Kidney tubule cell (primary cell): ENCODE measurements at regions not wholly inside any gene's neighbourhood (a gene's known extent, or its start where the extent isn't known, plus 50 kb on each side); places are given as distances from the start of the nearest gene placed in this dataset.

Experiments
- DNase-seq: peaks from one replicate; pipeline ENCODE4 v3.0.0-alpha.2; 2018; ENCODE audit warnings: low spot score

DNA sequence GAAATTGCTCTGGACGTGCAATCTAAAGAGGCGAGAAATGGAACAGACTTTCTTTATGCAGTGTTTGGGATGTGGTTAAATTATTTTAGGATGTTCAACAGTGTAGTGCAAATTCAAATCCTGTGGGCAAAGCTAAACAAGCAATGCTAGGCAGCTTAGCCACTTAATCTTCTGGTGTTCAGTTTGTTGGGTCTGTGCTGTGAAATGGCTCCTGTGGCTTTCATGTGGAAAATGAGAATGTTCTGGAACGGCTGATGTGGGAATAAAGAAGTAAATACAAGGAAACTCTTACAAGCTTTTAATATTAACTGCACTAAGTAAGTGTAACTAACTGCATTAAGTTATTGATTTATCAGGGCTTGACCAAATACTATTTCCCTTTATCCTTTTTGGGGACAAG is 766.6 kb downstream of the ADGRL2 start:
- DNase-seq = peak; percentile 13

GRCh38 chr1:82565546-82565945 is 764.8 kb downstream of the ADGRL2 start:
- peak; percentile 93 for DNase-seq

- DNase-seq = peak; percentile 95
Observed at GRCh38 chr1:82565146-82565545, 764.4 kb downstream of the ADGRL2 start.

DNA sequence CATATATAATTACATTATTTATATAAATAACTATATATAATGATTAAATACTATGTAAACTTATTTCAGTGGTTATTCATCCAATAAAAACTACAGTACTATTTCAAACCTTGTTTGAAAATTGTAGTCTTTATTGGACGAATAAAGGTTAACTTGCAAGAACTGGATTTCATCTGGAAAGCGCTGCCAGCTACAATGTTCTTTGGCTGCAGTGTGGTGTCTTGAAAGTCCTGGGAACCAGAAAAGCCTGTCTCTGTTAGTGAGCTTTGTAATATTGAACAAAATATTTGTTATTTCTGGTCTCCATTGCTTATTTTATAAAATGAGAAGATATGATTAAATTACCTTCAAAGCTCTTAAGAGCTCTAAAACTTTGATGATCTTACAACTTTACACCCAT is 763.6 kb downstream of the ADGRL2 start:
- DNase-seq = no peak

GRCh38 chr1:82562448-82562847 is 761.7 kb downstream of the ADGRL2 start:
- DNase-seq = no peak

- peak; percentile 63 for DNase-seq
Observed at GRCh38 chr1:82560566-82560965, 759.8 kb downstream of the ADGRL2 start.

DNA sequence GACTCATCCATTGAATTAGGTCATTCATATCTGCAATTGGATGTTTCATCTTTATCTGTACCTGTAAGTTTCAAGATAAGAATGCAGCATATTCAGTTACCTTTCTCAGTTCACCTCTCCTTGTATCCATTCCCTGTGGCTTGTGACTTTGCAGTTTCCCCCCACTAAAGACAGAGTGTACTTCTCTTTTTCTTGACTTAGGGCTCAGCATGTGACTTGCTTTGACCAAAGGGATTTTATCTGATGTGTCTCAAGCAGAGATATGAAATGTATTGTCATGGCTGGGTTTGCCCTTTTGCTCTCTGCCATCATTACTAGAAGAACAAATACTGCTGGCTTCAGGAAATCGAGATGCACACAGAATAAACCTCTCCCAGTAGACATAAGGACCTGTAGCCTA is 754.8 kb downstream of the ADGRL2 start:
- no peak for DNase-seq

- no peak for DNase-seq
Observed at GRCh38 chr1:82549841-82550240, 749.1 kb downstream of the ADGRL2 start.

DNA sequence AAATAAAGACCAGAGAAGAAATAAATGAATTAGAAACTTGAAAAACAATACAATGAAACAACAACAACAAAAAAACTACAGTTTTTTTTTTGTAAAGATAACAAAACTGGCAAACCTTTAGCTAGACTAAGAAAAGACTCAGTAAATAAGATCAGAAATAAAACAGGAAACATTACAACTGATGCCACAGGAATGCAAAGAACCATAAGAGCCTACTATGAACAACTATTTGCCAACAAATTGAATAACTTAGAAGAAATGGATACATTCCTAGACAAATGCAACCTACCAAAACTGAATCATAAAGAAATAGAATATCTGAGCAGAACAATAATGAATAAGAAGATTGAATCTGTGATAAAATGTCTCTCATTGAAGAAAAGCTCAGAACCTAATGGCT is 742.0 kb downstream of the ADGRL2 start:
- no peak for DNase-seq

DNA sequence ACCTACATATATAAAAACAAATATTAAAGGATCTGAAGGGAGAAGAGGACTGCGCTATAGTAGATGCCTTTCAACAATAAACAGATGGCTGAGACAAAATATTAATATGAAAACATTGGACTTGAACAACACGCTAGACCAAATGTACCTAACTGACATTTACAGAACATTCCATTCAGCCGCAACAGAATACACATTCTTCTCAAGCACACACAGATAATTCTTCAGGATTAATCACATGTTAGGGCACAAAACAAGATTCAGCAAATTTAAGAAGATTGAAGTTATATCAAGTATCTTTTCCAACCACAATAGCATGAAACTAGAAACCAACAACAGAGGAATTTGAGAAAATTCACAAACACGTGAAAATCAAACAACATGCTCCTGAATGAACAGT is 741.4 kb downstream of the ADGRL2 start:
- no peak for DNase-seq

DNA sequence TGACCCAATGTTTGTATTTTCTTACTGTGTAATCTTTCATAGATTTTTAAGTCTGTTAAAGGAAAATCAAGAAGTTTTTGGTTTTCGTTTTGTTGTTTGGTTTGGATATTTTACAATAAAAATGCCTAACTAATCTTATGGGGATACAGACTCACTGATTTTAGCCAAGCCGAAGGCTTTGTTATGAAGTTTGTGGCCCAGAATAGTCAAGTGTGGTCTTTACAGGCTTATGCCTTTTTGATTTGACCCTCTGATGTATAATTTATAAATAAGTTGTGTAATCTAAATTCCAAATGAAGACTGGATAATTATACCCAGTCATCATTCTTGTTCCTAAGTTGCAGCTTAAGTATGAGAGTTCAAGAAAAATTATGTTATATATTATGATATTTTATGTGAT is 739.3 kb downstream of the ADGRL2 start:
- no peak for DNase-seq

- DNase-seq = peak; percentile 48
Observed at GRCh38 chr1:82538876-82539275, 738.1 kb downstream of the ADGRL2 start.

- peak; percentile 72 for DNase-seq
Observed at GRCh38 chr1:82534996-82535395, 734.3 kb downstream of the ADGRL2 start.

GRCh38 chr1:82525378-82525777 is 724.6 kb downstream of the ADGRL2 start:
- DNase-seq = no peak

DNA sequence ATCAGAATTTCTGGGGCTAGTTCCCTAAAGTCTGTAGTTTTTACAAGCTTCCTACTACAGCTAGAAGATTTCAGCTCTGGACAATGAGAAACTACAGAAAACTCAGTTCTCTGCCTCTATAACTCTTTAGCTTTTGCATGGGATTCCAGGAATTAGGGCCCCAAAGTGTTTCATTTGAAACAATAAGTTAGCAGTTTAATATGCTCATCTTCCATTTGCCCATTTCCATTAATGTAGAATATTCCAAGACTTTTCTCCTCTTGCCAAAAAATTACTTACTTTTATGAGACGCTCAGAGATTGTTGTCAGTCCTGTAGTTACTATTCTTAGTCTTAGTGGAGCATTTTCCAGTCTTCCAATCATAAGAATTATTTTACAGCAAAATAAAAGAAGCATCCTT is 719.9 kb downstream of the ADGRL2 start:
- no peak for DNase-seq

GRCh38 chr1:82517586-82517985 is 716.9 kb downstream of the ADGRL2 start:
- DNase-seq = peak; percentile 42

GRCh38 chr1:82515650-82516049 is 714.9 kb downstream of the ADGRL2 start:
- DNase-seq = no peak

- DNase-seq = no peak
Observed at GRCh38 chr1:82511441-82511840, 710.7 kb downstream of the ADGRL2 start.

- no peak for DNase-seq
Observed at GRCh38 chr1:82510431-82510830, 709.7 kb downstream of the ADGRL2 start.

DNA sequence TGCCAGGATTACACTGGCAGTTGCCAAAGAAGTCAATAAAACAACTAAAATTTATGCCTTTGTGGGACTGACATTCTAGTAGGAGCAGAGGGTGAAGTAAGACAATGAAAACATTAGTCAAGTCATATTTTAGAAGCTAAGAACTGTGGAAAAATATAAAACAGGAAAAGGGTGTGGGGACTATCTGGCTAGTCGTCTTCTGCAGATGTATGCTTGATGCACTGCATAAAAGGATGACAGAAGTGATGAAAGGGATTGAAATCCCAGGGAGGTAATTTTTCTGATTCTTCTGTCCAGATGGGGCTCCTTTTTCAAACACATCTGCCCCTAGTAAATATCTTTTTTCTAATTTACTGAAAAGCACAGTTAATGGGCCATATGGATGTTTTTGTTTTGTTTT is 706.3 kb downstream of the ADGRL2 start:
- DNase-seq = no peak

GRCh38 chr1:82503822-82504221 is 703.1 kb downstream of the ADGRL2 start:
- no peak for DNase-seq

DNA sequence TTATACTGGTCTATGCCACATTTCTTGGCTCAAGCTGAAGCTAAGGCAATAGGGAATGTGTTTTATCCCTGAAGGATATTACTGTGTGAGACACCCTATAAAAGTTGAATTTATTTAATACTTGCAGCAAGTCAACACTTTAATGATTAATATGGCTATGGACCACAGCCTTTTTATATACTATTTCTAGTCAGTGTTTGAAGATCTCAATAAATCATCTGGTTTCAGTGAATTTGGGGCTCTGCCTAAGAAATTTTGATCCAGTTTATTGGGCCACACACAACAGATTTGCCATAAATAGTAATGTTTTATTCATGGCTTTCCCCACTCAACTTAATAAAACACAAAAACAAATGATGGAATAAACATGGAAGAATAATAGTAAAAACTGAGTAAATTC is 698.3 kb downstream of the ADGRL2 start:
- no peak for DNase-seq

GRCh38 chr1:82494117-82494516 is 693.4 kb downstream of the ADGRL2 start:
- no peak for DNase-seq

GRCh38 chr1:82492159-82492558 is 691.4 kb downstream of the ADGRL2 start:
- DNase-seq = peak; percentile 6
